OCI-LY1 (cell line): ENCODE measurements at regions not wholly inside any gene's neighbourhood (a gene's known extent, or its start where the extent isn't known, plus 50 kb on each side); places are given as distances from the start of the nearest gene placed in this dataset.

ENCODE experiments used
- H2AFZ ChIP-seq: fragments of 200-600 bp; sonication (generic), shearing (Covaris generic); 2 replicates; pipeline ENCODE4 v1.6.0; 2014; ENCODE audit warnings: antibody characterized with exemption, mild to moderate bottlenecking, low read length
- H3F3A ChIP-seq: fragments of 200-600 bp; sonication (generic), shearing (Covaris generic); 2 replicates; pipeline ENCODE4 v1.6.0; 2014; ENCODE audit warnings: mild to moderate bottlenecking, antibody characterized with exemption, low read length, moderate library complexity; ENCODE audit not compliant: insufficient read depth
- H3K27ac ChIP-seq: fragments of 200-600 bp; sonication (generic); 2 replicates; pipeline ENCODE4 v1.5.1; 2014; ENCODE audit warnings: low read length, mixed run types, mild to moderate bottlenecking, low read depth; ENCODE audit not compliant: poor library complexity, severe bottlenecking
- H3K27me3 ChIP-seq: fragments of 200-600 bp; sonication (generic); 2 replicates; pipeline ENCODE4 v1.6.0; 2014; ENCODE audit warnings: antibody characterized with exemption, mild to moderate bottlenecking, low read length, moderate library complexity; ENCODE audit not compliant: insufficient read depth
- H3K36me3 ChIP-seq: fragments of 200-600 bp; sonication (generic); 2 replicates; pipeline ENCODE4 v1.6.1; 2014; ENCODE audit warnings: mild to moderate bottlenecking, antibody characterized with exemption, low read length, moderate library complexity, mixed read lengths; ENCODE audit not compliant: insufficient read depth
- H3K4me1 ChIP-seq: fragments of 200-600 bp; sonication (generic); 2 replicates; pipeline ENCODE4 v1.5.1; 2014; ENCODE audit warnings: mild to moderate bottlenecking, low read length, moderate library complexity; ENCODE audit not compliant: insufficient read depth, severe bottlenecking
- H3K4me2 ChIP-seq: fragments of 200-600 bp; sonication (generic), shearing (Covaris generic); 2 replicates; pipeline ENCODE4 v1.6.1; 2014; ENCODE audit warnings: low read length
- H3K4me3 ChIP-seq: fragments of 200-600 bp; sonication (generic); 2 replicates; pipeline ENCODE4 v1.5.1; 2014; ENCODE audit warnings: low read length, low read depth, mild to moderate bottlenecking, mixed read lengths; ENCODE audit not compliant: poor library complexity, severe bottlenecking
- H3K79me2 ChIP-seq: fragments of 200-600 bp; shearing (Covaris generic); 2 replicates; pipeline ENCODE4 v1.6.1; 2016; ENCODE audit warnings: mixed run types, low read length, mixed read lengths; ENCODE audit not compliant: insufficient read depth
- H3K9ac ChIP-seq: fragments of 200-600 bp; sonication (generic), shearing (Covaris generic); 2 replicates; pipeline ENCODE4 v1.6.1; 2014; ENCODE audit warnings: mild to moderate bottlenecking, low read length, mixed read lengths
- H3K9me2 ChIP-seq: fragments of 200-600 bp; sonication (generic), shearing (Covaris generic); 2 replicates; pipeline ENCODE4 v1.6.1; 2014; ENCODE audit warnings: low read depth, mild to moderate bottlenecking, low read length, mixed read lengths
- H3K9me3 ChIP-seq: fragments of 200-600 bp; shearing (Covaris generic); 2 replicates; pipeline ENCODE4 v1.6.1; 2014; ENCODE audit warnings: low read length, mixed read lengths
- H4K20me1 ChIP-seq: fragments of 200-600 bp; sonication (generic), shearing (Covaris generic); 2 replicates; pipeline ENCODE4 v1.6.0; 2016; ENCODE audit warnings: mild to moderate bottlenecking, low read length; ENCODE audit not compliant: insufficient read depth
- CTCF ChIP-seq: fragments of 200-600 bp; sonication (generic), shearing (Covaris generic); IDR thresholded peaks from 2 replicates; pipeline ENCODE4 v1.5.1; 2017; ENCODE audit warnings: mild to moderate bottlenecking, antibody characterized with exemption, low read length, moderate library complexity, mixed read lengths
- EZH2 ChIP-seq: fragments of 200-600 bp; sonication (generic), shearing (Covaris generic); IDR thresholded peaks from 2 replicates; pipeline ENCODE4 v1.8.0; 2017; ENCODE audit warnings: borderline replicate concordance, mixed run types, mild to moderate bottlenecking, antibody characterized with exemption, low read length, moderate library complexity, mixed read lengths

GRCh38 chr5:33329891-33330290 is 110.9 kb upstream of the TARS1 start:
- Histone ChIP-seq H3F3A (no peaks in the 10 kb centered on the region), H4K20me1 (no peaks in the 10 kb centered on the region), H3K9me2 (no peaks in the 10 kb centered on the region), H3K27ac (no peak overlapping the region), H3K79me2 (no peaks in the 10 kb centered on the region), H3K9me3 (no peaks in the 10 kb centered on the region), H2AFZ (no peak overlapping the region), H3K4me3 (no peak overlapping the region), H3K4me2 (no peak overlapping the region), H3K9ac (no peak overlapping the region), H3K36me3 (no peaks in the 10 kb centered on the region), H3K4me1 (no peaks in the 10 kb centered on the region), H3K27me3 (no peaks in the 10 kb centered on the region)
- TF ChIP-seq CTCF (no peak), EZH2 (no peak)

GRCh38 chr5:33330426-33330825 is 110.3 kb upstream of the TARS1 start:
- H3K27me3 ChIP-seq: no peaks in the 10 kb centered on the region
- no peaks in the 10 kb centered on the region for H3F3A ChIP-seq
- no peaks in the 10 kb centered on the region for H3K9me3 ChIP-seq
- H4K20me1 ChIP-seq: no peaks in the 10 kb centered on the region
- no peaks in the 10 kb centered on the region for H3K36me3 ChIP-seq
- no peaks in the 10 kb centered on the region for H3K9me2 ChIP-seq
- H3K79me2 ChIP-seq: no peaks in the 10 kb centered on the region
- no peak overlapping the region for H3K9ac ChIP-seq
- H2AFZ ChIP-seq: no peak overlapping the region
- TF ChIP-seq EZH2 (no peak), CTCF (no peak)
- no peak overlapping the region for H3K4me3 ChIP-seq
- no peak overlapping the region for H3K4me2 ChIP-seq
- H3K27ac ChIP-seq: no peak overlapping the region
- no peaks in the 10 kb centered on the region for H3K4me1 ChIP-seq

- Histone ChIP-seq H3K4me3 (no peak overlapping the region), H3K4me1 (no peaks in the 10 kb centered on the region), H3K79me2 (no peaks in the 10 kb centered on the region), H3K27ac (no peak overlapping the region), H2AFZ (no peak overlapping the region), H3K36me3 (no peaks in the 10 kb centered on the region), H3F3A (no peaks in the 10 kb centered on the region), H3K9ac (no peak overlapping the region), H3K4me2 (no peak overlapping the region), H4K20me1 (no peaks in the 10 kb centered on the region), H3K9me3 (no peaks in the 10 kb centered on the region), H3K27me3 (no peaks in the 10 kb centered on the region), H3K9me2 (no peaks in the 10 kb centered on the region)
- TF ChIP-seq CTCF: no peak
- TF ChIP-seq EZH2: no peak
Measured at GRCh38 chr5:33330992-33331391, 109.8 kb upstream of the TARS1 start.
